ENCODE measurements at regions not wholly inside any gene's neighbourhood (a gene's known extent, or its start where the extent isn't known, plus 50 kb on each side); places are given as distances from the start of the nearest gene placed in this dataset.

- no peaks in the 10 kb centered on the region for H3K9me2 ChIP-seq (ENCODE audit: insufficient read depth)
- no TSS peak for BruUV-seq (replicated peaks)
- H3K27me3 ChIP-seq (ENCODE audit: insufficient read depth, low read length), result no peaks in the 10 kb centered on the region
- ChIA-PET RAD21 (ENCODE audit: low non-redundant PET in 1 of 2, low total read pairs in 2 of 2, uncharacterized antibody in 2 of 2, unreplicated experiment in 2 of 2) (no interaction called here), CTCF (no interaction called here), POLR2A (no interaction called here)
- H3K9ac ChIP-seq (ENCODE audit: low read length), result no peak overlapping the region
- no peak overlapping the region for H3K4me3 ChIP-seq (replicated peaks in 1 of 2; ENCODE audit: low read depth in 1 of 2, low read length in 2 of 2)
- ATAC-seq (no peak), DNase-seq (ENCODE audit: low read depth, low spot score) (no peak)
- H3K4me2 ChIP-seq (ENCODE audit: low read length), result no peak overlapping the region
- no peaks in the 10 kb centered on the region for H3K9me3 ChIP-seq (ENCODE audit: control insufficient read depth in 1 of 2, insufficient read depth in 1 of 2, low read depth in 1 of 2, low read length in 2 of 2)
- H2AFZ ChIP-seq (ENCODE audit: low read depth, low read length, poor library complexity, severe bottlenecking), result no peak overlapping the region
- no peaks in the 10 kb centered on the region for H3K36me3 ChIP-seq (ENCODE audit: control insufficient read depth in 1 of 2, insufficient read depth in 2 of 2, low read length in 2 of 2)
- TF ChIP-seq, protein P1, sequence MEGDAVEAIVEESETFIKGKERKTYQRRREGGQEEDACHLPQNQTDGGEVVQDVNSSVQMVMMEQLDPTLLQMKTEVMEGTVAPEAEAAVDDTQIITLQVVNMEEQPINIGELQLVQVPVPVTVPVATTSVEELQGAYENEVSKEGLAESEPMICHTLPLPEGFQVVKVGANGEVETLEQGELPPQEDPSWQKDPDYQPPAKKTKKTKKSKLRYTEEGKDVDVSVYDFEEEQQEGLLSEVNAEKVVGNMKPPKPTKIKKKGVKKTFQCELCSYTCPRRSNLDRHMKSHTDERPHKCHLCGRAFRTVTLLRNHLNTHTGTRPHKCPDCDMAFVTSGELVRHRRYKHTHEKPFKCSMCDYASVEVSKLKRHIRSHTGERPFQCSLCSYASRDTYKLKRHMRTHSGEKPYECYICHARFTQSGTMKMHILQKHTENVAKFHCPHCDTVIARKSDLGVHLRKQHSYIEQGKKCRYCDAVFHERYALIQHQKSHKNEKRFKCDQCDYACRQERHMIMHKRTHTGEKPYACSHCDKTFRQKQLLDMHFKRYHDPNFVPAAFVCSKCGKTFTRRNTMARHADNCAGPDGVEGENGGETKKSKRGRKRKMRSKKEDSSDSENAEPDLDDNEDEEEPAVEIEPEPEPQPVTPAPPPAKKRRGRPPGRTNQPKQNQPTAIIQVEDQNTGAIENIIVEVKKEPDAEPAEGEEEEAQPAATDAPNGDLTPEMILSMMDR (IDR thresholded peaks at IDR 0.05 in 2 of 3, conservative IDR thresholded peaks at IDR 0.05 in 1 of 3; ENCODE audit: borderline replicate concordance in 1 of 3, insufficient read depth in 1 of 3, low read depth in 2 of 3, low read length in 2 of 3), result no peak
- TF ChIP-seq FOSL1 (IDR thresholded peaks at IDR 0.05; ENCODE audit: low read depth) (no peak), ATF3 (IDR thresholded peaks at IDR 0.05) (no peak), CBX3 (IDR thresholded peaks at IDR 0.05; ENCODE audit: low read depth) (no peak), ZBTB33 (IDR thresholded peaks at IDR 0.05; ENCODE audit: extremely low read depth, insufficient replicate concordance, low read length) (no peak), CEBPB (IDR thresholded peaks at IDR 0.05; ENCODE audit: low read depth) (no peak)
- TF ChIP-seq, protein P2, sequence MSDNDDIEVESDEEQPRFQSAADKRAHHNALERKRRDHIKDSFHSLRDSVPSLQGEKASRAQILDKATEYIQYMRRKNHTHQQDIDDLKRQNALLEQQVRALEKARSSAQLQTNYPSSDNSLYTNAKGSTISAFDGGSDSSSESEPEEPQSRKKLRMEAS (IDR thresholded peaks at IDR 0.05), result no peak
- no peaks in the 10 kb centered on the region for H3K4me1 ChIP-seq (ENCODE audit: control insufficient read depth in 1 of 2, insufficient read depth in 2 of 2, low read length in 2 of 2)
- no peak overlapping the region for H3K27ac ChIP-seq (ENCODE audit: low read depth, low read length)
- no peaks in the 10 kb centered on the region for H4K20me1 ChIP-seq (ENCODE audit: insufficient read depth)
- intact Hi-C loops (cut with micrococcal nuclease), result no loop called here
- H3K79me2 ChIP-seq (ENCODE audit: insufficient read depth, low read length), result no peaks in the 10 kb centered on the region
Observed at GRCh38 chr12:59500335-59500734, 95.5 kb upstream of the SLC16A7 start.
